ENCODE measurements at regions not wholly inside any gene's neighbourhood (a gene's known extent, or its start where the extent isn't known, plus 50 kb on each side); places are given as distances from the start of the nearest gene placed in this dataset.

GRCh38 chr7:152521420-152522337 lies 85.9 kb upstream of the KMT2C start:
- Mint-ChIP-seq H3K4me1 (peaks cover 20% of the 10 kb centered on the region), H3K27ac (no peak overlapping the region; the same call in 1 of the 2 replicates), H3K4me3 (no peak overlapping the region), H3K27me3 (ENCODE audit: insufficient read depth, low read depth, poor library complexity) (peaks cover 9% of the 10 kb centered on the region), H3K36me3 (ENCODE audit: low read depth) (peaks cover 3% of the 10 kb centered on the region; the same call in 2 of the 3 replicates), H3K9me3 (peaks cover 10% of the 10 kb centered on the region; the same call in 2 of the 3 replicates)
- no peak for ATAC-seq
- Histone ChIP-seq H2AFZ (peak overlapping the region; percentile 97; the same call in 1 of the 2 replicates), H3K27ac (ENCODE audit: low read depth) (no peak overlapping the region), H3K79me2 (replicated peaks; ENCODE audit: insufficient read depth) (no peaks in the 10 kb centered on the region), H3K36me3 (ENCODE audit: insufficient read depth) (no peaks in the 10 kb centered on the region), H3K27me3 (ENCODE audit: insufficient read depth) (no peaks in the 10 kb centered on the region), H3F3A (replicated peaks; ENCODE audit: low read depth) (no peaks in the 10 kb centered on the region), H3K9me2 (ENCODE audit: insufficient read depth) (no peaks in the 10 kb centered on the region), H4K20me1 (replicated peaks; ENCODE audit: insufficient read depth) (no peaks in the 10 kb centered on the region), H3K4me3 (no peak overlapping the region), H3K4me2 (no peak overlapping the region), H3K4me1 (ENCODE audit: insufficient read depth) (peaks cover 16% of the 10 kb centered on the region)
- DNase-seq (ENCODE audit: low spot score), result no peak
- TF ChIP-seq CTCF (conservative IDR thresholded peaks at IDR 0.05; ENCODE audit: low read depth in 2 of 2), result no peak
- no peak for TF ChIP-seq JUNB (IDR thresholded peaks at IDR 0.05; ENCODE audit: unreplicated experiment)
- no peak for TF ChIP-seq STAT1 (IDR thresholded peaks at IDR 0.05; ENCODE audit: unreplicated experiment)
- no peak for TF ChIP-seq NANOG (IDR thresholded peaks at IDR 0.05; ENCODE audit: borderline replicate concordance)
- TF ChIP-seq ZNF462 (CRISPR knock-in tag; IDR thresholded peaks at IDR 0.05), result no peak
- TF ChIP-seq ZNF331 (CRISPR knock-in tag; IDR thresholded peaks at IDR 0.05; ENCODE audit: low read depth), result no peak
- TF ChIP-seq ZNF114 (CRISPR knock-in tag; IDR thresholded peaks at IDR 0.05), result no peak
- no peak for TF ChIP-seq EZH2 (IDR thresholded peaks at IDR 0.05; ENCODE audit: low read depth, unreplicated experiment)
- no peak for TF ChIP-seq EZH2phosphoT487 (IDR thresholded peaks at IDR 0.05; ENCODE audit: unreplicated experiment)
- no peak for TF ChIP-seq POLR2AphosphoS5 (IDR thresholded peaks at IDR 0.05; ENCODE audit: low read depth)
- no peak for TF ChIP-seq REST (IDR thresholded peaks at IDR 0.05; ENCODE audit: unreplicated experiment)
